ENCODE measurements at regions not wholly inside any gene's neighbourhood (a gene's known extent, or its start where the extent isn't known, plus 50 kb on each side); places are given as distances from the start of the nearest gene placed in this dataset.

- Histone ChIP-seq H3K9ac (ENCODE audit: low read length) (no peak overlapping the region), H3K36me3 (ENCODE audit: insufficient read depth, low read length) (no peaks in the 10 kb centered on the region), H3K27ac (ENCODE audit: low read length) (no peak overlapping the region), H3K4me3 (ENCODE audit: low read length) (no peak overlapping the region), H3K27me3 (ENCODE audit: insufficient read depth, low read depth, low read length) (no peaks in the 10 kb centered on the region), H2AFZ (ENCODE audit: low read depth, low read length) (no peak overlapping the region), H3K79me2 (replicated peaks; ENCODE audit: insufficient read depth, low read length) (no peaks in the 10 kb centered on the region), H3F3A (ENCODE audit: insufficient read depth, low read length, poor library complexity, severe bottlenecking) (no peaks in the 10 kb centered on the region), H3K4me2 (ENCODE audit: low read length) (no peak overlapping the region), H4K20me1 (ENCODE audit: insufficient read depth) (no peaks in the 10 kb centered on the region), H3K9me3 (ENCODE audit: low read length) (peaks cover 4% of the 10 kb centered on the region), H3K9me2 (ENCODE audit: insufficient read depth, low read length) (no peaks in the 10 kb centered on the region)
- TF ChIP-seq RAD21 (conservative IDR thresholded peaks at IDR 0.05) (peak; percentile 27), REST (IDR thresholded peaks at IDR 0.05; ENCODE audit: borderline replicate concordance) (no peak), POLR2AphosphoS5 (IDR thresholded peaks at IDR 0.05) (no peak), EP300 (conservative IDR thresholded peaks at IDR 0.05; ENCODE audit: poor library complexity, severe bottlenecking) (no peak), CTCF (IDR thresholded peaks at IDR 0.05; ENCODE audit: poor library complexity, severe bottlenecking) (no peak), SMC3 (conservative IDR thresholded peaks at IDR 0.05; ENCODE audit: poor library complexity) (no peak)
Observed at GRCh38 chr16:62194828-62195227, 158.6 kb upstream of the CDH8 start.

GRCh38 chr16:62190426-62190825 lies 154.2 kb upstream of the CDH8 start:
- Histone ChIP-seq H2AFZ (ENCODE audit: low read depth, low read length) (no peak overlapping the region), H3K9ac (ENCODE audit: low read length) (no peak overlapping the region), H3K4me3 (ENCODE audit: low read length) (no peak overlapping the region)

More at GRCh38 chr16:62190426-62190825, 154.2 kb upstream of the CDH8 start:
- Histone ChIP-seq H3K4me2 (ENCODE audit: low read length) (no peak overlapping the region), H3F3A (ENCODE audit: insufficient read depth, low read length, poor library complexity, severe bottlenecking) (no peaks in the 10 kb centered on the region), H3K9me3 (ENCODE audit: low read length) (peaks cover 4% of the 10 kb centered on the region), H4K20me1 (ENCODE audit: insufficient read depth) (no peaks in the 10 kb centered on the region), H3K27ac (ENCODE audit: low read length) (no peak overlapping the region), H3K9me2 (ENCODE audit: insufficient read depth, low read length) (no peaks in the 10 kb centered on the region), H3K27me3 (ENCODE audit: insufficient read depth, low read depth, low read length) (no peaks in the 10 kb centered on the region), H3K79me2 (replicated peaks; ENCODE audit: insufficient read depth, low read length) (no peaks in the 10 kb centered on the region), H3K36me3 (ENCODE audit: insufficient read depth, low read length) (no peaks in the 10 kb centered on the region)
- peak; percentile 81 for TF ChIP-seq SMC3 (conservative IDR thresholded peaks at IDR 0.05; ENCODE audit: poor library complexity)
- TF ChIP-seq MXI1 (conservative IDR thresholded peaks at IDR 0.05; ENCODE audit: poor library complexity, severe bottlenecking): no peak
- TF ChIP-seq RAD21 (conservative IDR thresholded peaks at IDR 0.05): peak; percentile 76
- peak; percentile 72 for TF ChIP-seq CTCF (IDR thresholded peaks at IDR 0.05; ENCODE audit: poor library complexity, severe bottlenecking)
